ENCODE measurements at regions not wholly inside any gene's neighbourhood (a gene's known extent, or its start where the extent isn't known, plus 50 kb on each side); places are given as distances from the start of the nearest gene placed in this dataset.

- no peak for DNase-seq (ENCODE audit: low read depth)
- no peak overlapping the region for H3K4me3 ChIP-seq (ENCODE audit: low read depth, low read length)
- TF ChIP-seq, protein P1, sequence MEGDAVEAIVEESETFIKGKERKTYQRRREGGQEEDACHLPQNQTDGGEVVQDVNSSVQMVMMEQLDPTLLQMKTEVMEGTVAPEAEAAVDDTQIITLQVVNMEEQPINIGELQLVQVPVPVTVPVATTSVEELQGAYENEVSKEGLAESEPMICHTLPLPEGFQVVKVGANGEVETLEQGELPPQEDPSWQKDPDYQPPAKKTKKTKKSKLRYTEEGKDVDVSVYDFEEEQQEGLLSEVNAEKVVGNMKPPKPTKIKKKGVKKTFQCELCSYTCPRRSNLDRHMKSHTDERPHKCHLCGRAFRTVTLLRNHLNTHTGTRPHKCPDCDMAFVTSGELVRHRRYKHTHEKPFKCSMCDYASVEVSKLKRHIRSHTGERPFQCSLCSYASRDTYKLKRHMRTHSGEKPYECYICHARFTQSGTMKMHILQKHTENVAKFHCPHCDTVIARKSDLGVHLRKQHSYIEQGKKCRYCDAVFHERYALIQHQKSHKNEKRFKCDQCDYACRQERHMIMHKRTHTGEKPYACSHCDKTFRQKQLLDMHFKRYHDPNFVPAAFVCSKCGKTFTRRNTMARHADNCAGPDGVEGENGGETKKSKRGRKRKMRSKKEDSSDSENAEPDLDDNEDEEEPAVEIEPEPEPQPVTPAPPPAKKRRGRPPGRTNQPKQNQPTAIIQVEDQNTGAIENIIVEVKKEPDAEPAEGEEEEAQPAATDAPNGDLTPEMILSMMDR (IDR thresholded peaks at IDR 0.05; ENCODE audit: insufficient read depth, low read depth, low read length), result no peak
These were observed 223.1 kb upstream of the KIRREL3 start for GRCh38 chr11:127223633-127224032.

DNA sequence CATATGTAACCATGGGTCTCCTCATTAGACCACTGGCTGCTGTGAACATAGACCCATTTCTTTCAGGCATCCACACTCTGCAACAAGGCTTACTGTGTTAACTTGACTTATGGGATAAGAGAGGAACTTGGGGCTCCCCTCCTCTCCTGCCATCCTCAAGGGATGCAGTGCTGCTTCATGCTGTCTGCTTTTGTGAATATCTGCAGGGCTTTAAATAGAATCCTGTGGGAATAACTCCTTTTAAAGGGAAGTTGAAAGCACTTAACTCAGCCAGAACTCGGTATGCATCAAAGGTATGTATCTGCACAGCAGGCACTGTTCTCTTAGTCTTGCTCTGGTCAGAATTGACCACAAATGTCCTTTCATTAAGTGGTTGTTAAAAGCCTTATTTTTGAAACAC lies 222.5 kb upstream of the KIRREL3 start:
- no peak overlapping the region for H3K4me3 ChIP-seq (ENCODE audit: low read depth, low read length)
- TF ChIP-seq, protein P1 (IDR thresholded peaks at IDR 0.05; ENCODE audit: insufficient read depth, low read depth, low read length), result no peak
- no peak for DNase-seq (ENCODE audit: low read depth)

GRCh38 chr11:127219704-127220103 lies 219.1 kb upstream of the KIRREL3 start:
- no peak for DNase-seq (ENCODE audit: low read depth)
- TF ChIP-seq, protein P1 (IDR thresholded peaks at IDR 0.05; ENCODE audit: insufficient read depth, low read depth, low read length), result no peak

DNA sequence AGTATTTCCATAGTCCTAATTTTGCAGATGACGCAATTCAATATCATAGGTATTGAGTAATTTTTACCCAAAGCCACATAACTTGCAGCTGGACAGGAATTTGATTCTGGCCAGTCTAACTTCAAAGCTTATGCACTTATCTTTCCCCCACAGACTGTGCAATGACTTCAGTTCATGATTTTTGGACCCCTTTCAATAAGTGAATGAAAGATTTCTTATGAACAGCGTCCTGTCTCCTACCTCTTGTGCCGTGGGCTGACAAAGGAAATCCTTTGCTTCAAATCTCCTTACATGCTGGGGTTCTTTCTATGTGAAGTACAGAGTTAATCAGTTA lies 217.7 kb upstream of the KIRREL3 start:
- no peak for DNase-seq (ENCODE audit: low read depth)
- TF ChIP-seq, protein P1 (IDR thresholded peaks at IDR 0.05; ENCODE audit: insufficient read depth, low read depth, low read length), result no peak
- no peak overlapping the region for H3K4me3 ChIP-seq (ENCODE audit: low read depth, low read length)

More at GRCh38 chr11:127219704-127220103, 219.1 kb upstream of the KIRREL3 start:
- H3K4me3 ChIP-seq (ENCODE audit: low read depth, low read length), result no peak overlapping the region

- TF ChIP-seq, protein P1 (IDR thresholded peaks at IDR 0.05; ENCODE audit: insufficient read depth, low read depth, low read length), result no peak
- no peak for DNase-seq (ENCODE audit: low read depth)
- H3K4me3 ChIP-seq (ENCODE audit: low read depth, low read length), result no peak overlapping the region
These were observed 217.1 kb upstream of the KIRREL3 start for GRCh38 chr11:127217452-127218274.

- DNase-seq (ENCODE audit: low read depth), result no peak
- TF ChIP-seq, protein P1 (IDR thresholded peaks at IDR 0.05; ENCODE audit: insufficient read depth, low read depth, low read length), result no peak
- no peak overlapping the region for H3K4me3 ChIP-seq (ENCODE audit: low read depth, low read length)
These were observed 205.2 kb upstream of the KIRREL3 start for GRCh38 chr11:127205688-127206217.

Measured in fibroblast of villous mesenchyme (primary cell).